ENCODE measurements at regions not wholly inside any gene's neighbourhood (a gene's known extent, or its start where the extent isn't known, plus 50 kb on each side); places are given as distances from the start of the nearest gene placed in this dataset.

DNA sequence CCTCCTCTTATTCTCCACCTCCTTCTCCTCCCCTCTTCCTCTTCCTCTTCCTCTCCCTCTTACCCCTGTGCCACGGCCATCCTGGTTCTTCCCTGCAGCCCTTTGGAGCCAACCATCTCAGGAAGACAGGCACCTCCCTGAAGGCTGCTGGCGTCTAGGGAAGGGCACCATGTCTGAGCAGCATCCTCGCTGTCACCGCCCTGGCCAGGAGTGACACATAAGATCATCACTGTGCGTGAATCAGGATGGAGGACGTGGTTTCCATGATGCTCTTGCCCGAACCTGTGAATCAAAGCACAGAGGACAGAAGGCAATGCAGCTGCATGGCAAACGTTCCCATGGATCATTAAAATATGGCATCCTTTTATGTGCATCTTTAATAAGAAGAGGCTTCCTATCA is 236.0 kb downstream of the SH3BP4 start:
- peaks cover 5% of the 10 kb centered on the region for H3K9me3 Mint-ChIP-seq (ENCODE audit: low read depth)
- no peak overlapping the region for H3K4me3 Mint-ChIP-seq (ENCODE audit: low read depth)
- H3K27ac Mint-ChIP-seq: no peak overlapping the region
- no peak for DNase-seq (ENCODE audit: low spot score, unreplicated experiment)
- peaks cover 1% of the 10 kb centered on the region for H3K4me1 Mint-ChIP-seq (ENCODE audit: low read depth)
- TF ChIP-seq, protein P1, sequence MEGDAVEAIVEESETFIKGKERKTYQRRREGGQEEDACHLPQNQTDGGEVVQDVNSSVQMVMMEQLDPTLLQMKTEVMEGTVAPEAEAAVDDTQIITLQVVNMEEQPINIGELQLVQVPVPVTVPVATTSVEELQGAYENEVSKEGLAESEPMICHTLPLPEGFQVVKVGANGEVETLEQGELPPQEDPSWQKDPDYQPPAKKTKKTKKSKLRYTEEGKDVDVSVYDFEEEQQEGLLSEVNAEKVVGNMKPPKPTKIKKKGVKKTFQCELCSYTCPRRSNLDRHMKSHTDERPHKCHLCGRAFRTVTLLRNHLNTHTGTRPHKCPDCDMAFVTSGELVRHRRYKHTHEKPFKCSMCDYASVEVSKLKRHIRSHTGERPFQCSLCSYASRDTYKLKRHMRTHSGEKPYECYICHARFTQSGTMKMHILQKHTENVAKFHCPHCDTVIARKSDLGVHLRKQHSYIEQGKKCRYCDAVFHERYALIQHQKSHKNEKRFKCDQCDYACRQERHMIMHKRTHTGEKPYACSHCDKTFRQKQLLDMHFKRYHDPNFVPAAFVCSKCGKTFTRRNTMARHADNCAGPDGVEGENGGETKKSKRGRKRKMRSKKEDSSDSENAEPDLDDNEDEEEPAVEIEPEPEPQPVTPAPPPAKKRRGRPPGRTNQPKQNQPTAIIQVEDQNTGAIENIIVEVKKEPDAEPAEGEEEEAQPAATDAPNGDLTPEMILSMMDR (IDR thresholded peaks at IDR 0.05; ENCODE audit: unreplicated experiment): no peak
- no peaks in the 10 kb centered on the region for H3K36me3 Mint-ChIP-seq (ENCODE audit: insufficient read depth)
- H3K27me3 Mint-ChIP-seq: peaks cover 12% of the 10 kb centered on the region

DNA sequence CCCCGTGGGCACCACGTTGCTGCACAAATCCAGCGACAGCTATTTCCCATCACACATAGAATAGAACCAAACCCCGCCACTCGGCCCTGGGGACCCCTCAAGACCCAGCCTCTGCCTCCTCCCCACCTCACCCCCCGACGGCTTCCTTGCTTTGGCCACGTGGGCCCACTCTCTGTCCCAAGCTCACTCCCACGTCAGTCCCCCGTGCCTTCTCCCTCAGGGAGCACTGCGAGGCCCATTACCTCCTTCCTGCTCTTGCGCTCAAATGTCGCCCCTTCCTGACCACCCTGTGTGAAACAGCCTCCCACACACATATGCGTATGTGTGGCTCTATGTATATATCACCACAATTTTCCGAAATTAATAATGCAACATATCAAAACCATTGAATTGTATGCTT is 239.7 kb downstream of the SH3BP4 start:
- peaks cover 16% of the 10 kb centered on the region for H3K27me3 Mint-ChIP-seq
- no peak overlapping the region for H3K4me3 Mint-ChIP-seq (ENCODE audit: low read depth)
- H3K4me1 Mint-ChIP-seq (ENCODE audit: low read depth): peaks cover 1% of the 10 kb centered on the region
- no peak for DNase-seq (ENCODE audit: low spot score, unreplicated experiment)
- peaks cover 3% of the 10 kb centered on the region for H3K9me3 Mint-ChIP-seq (ENCODE audit: low read depth)
- TF ChIP-seq, protein P1 (IDR thresholded peaks at IDR 0.05; ENCODE audit: unreplicated experiment): no peak
- no peak overlapping the region for H3K27ac Mint-ChIP-seq
- no peaks in the 10 kb centered on the region for H3K36me3 Mint-ChIP-seq (ENCODE audit: insufficient read depth)

DNA sequence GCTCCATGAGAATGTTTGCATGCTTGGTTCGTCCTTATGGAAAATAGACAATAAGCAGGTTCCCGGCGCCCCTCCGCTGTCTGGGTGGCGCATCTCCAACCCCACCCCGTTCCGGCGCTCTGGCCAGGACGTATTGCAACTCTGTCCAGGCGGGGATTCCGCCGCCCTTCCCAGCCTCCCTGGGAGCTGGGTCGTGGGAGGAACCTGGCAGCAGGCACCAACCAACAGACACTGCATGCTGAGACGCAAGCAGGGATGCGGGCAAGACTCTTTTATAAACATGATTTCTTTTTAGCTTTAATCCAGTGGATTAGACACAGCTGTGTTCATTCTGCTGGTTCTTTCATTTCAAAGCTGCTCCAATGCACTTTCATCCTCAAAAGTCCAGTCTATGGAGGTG is 240.2 kb downstream of the SH3BP4 start:
- H3K36me3 Mint-ChIP-seq (ENCODE audit: insufficient read depth): no peaks in the 10 kb centered on the region
- peaks cover 1% of the 10 kb centered on the region for H3K4me1 Mint-ChIP-seq (ENCODE audit: low read depth)
- H3K9me3 Mint-ChIP-seq (ENCODE audit: low read depth): peaks cover 2% of the 10 kb centered on the region
- peaks cover 16% of the 10 kb centered on the region for H3K27me3 Mint-ChIP-seq
- H3K4me3 Mint-ChIP-seq (ENCODE audit: low read depth): no peak overlapping the region
- TF ChIP-seq, protein P1 (IDR thresholded peaks at IDR 0.05; ENCODE audit: unreplicated experiment): no peak
- H3K27ac Mint-ChIP-seq: no peak overlapping the region
- DNase-seq (ENCODE audit: low spot score, unreplicated experiment): no peak

DNA sequence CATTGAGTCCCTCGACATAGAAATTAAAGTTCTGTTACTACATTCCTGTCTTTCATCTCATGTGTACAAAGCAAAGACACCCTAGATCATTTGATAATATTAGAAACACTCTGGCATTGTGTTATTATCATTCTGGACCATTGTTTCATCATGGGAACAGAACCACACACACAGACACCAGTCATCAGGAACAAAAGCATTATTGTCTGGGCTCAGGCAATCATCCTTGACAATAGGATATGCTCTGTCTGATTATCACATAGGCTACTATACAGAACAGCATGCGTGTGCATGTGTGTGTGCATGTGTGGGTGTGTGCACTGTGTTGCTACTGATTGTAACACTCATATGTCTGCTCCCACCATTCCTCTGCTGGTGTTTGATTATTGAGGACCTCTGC is 242.5 kb downstream of the SH3BP4 start:
- no peak for DNase-seq (ENCODE audit: low spot score, unreplicated experiment)
- Mint-ChIP-seq H3K4me1 (ENCODE audit: low read depth) (peaks cover under 1% of the 10 kb centered on the region), H3K27me3 (peaks cover 27% of the 10 kb centered on the region), H3K4me3 (ENCODE audit: low read depth) (no peak overlapping the region), H3K9me3 (ENCODE audit: low read depth) (no peaks in the 10 kb centered on the region), H3K36me3 (ENCODE audit: insufficient read depth) (no peaks in the 10 kb centered on the region), H3K27ac (no peak overlapping the region)
- TF ChIP-seq, protein P1 (IDR thresholded peaks at IDR 0.05; ENCODE audit: unreplicated experiment): no peak

DNA sequence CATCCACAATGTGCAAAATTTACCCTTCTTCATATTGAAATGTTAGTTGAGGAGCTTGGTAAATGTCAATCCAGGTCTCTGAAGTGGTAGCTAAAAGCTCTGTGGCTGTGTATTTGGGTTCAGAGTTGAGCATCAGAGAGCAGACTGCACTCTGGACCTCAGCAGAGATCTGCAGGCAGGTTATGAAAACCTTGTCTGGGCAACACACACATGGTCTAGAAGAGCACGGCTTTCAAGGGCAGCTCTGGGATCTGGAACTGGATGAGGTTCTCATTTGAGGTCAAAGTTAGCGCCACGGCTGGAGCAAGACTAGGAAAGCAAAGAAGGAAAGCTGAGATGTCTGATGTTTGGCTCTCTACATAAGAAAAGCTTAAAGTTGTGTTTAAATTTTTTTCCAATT is 243.0 kb downstream of the SH3BP4 start:
- no peak overlapping the region for H3K4me3 Mint-ChIP-seq (ENCODE audit: low read depth)
- H3K9me3 Mint-ChIP-seq (ENCODE audit: low read depth): no peaks in the 10 kb centered on the region
- DNase-seq (ENCODE audit: low spot score, unreplicated experiment): no peak
- H3K36me3 Mint-ChIP-seq (ENCODE audit: insufficient read depth): no peaks in the 10 kb centered on the region
- no peak overlapping the region for H3K27ac Mint-ChIP-seq
- H3K27me3 Mint-ChIP-seq: peaks cover 27% of the 10 kb centered on the region
- TF ChIP-seq, protein P1 (IDR thresholded peaks at IDR 0.05; ENCODE audit: unreplicated experiment): no peak
- H3K4me1 Mint-ChIP-seq (ENCODE audit: low read depth): no peaks in the 10 kb centered on the region
